MV-4-11 (cell line): ENCODE measurements at regions not wholly inside any gene's neighbourhood (a gene's known extent, or its start where the extent isn't known, plus 50 kb on each side); places are given as distances from the start of the nearest gene placed in this dataset.
A peak's percentile ranks its signal among the peaks of the same experiment; 100 is the strongest.

Experiments
- DNase-seq: peaks from one replicate; lab custom pipeline; 2025; lab: John Stamatoyannopoulos, UW

- no peak for DNase-seq
Observed at GRCh38 chr1:234675006-234675405, 65.0 kb upstream of the IRF2BP2 start.

DNA sequence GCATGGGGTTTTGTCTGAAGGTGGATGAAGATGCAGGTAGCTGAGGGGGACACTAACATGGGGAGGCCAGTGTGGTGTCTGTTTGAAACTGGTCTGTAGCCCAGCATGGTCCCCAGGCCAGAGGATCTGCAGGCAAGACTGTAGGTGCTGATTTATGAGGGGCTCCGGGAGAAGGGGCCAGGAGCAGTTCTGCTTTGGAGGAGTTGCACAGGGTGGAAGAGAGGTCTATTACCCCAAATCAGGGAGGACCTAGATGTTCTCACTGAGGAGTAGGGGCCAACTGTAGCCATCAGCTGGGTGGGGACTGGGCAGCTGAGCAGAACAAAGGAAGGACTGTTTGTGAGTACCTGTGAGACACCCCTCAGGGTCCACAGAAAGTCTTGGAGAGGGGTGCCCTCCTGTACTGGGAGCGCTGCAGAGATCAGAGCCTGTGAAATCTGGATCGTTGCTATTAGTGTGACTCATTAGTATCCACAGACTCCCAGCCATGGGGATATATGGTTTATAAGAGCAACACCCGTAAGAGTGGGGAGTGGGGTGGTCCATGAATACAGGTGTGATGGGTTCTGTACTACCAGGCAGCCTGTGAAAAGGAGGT lies 64.3 kb upstream of the IRF2BP2 start:
- DNase-seq: no peak

DNA sequence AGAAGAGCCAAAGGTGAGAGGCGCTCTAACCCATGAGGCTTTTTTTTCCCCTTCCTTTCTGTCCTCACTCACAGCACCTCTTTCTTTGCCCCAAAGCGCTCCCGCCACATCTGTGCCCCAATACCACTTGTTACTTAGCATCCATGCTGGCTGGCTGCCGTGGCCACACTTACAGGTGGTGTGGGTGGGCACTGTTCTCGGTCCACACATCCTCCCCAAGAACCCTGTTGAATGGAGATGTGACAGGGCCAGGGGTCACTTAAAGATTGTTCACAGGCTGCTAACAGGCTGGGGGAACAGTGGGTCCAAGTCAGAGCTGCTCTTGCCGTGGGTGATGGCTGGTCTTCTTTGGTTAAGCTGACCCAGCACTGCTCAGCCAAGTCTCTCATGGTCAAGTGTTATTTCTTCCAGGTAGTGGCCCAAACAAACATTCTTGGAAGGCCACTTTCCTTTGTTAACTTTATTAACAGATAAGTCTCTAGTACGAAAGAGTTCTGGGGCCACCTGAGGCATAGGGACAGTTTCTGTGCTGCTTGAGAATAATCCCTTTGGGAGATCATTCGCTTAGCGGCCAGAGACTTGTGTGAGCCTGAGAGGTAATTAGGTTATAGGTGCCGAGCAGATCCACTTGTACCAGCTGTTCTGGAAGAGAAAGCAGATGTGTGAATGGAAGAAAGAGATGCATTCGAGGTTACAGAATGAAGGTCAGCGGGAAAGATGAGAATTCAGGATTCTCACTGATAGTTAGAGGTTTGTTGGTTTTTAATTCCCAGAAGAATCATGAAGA lies 62.6 kb upstream of the IRF2BP2 start:
- DNase-seq: no peak

DNA sequence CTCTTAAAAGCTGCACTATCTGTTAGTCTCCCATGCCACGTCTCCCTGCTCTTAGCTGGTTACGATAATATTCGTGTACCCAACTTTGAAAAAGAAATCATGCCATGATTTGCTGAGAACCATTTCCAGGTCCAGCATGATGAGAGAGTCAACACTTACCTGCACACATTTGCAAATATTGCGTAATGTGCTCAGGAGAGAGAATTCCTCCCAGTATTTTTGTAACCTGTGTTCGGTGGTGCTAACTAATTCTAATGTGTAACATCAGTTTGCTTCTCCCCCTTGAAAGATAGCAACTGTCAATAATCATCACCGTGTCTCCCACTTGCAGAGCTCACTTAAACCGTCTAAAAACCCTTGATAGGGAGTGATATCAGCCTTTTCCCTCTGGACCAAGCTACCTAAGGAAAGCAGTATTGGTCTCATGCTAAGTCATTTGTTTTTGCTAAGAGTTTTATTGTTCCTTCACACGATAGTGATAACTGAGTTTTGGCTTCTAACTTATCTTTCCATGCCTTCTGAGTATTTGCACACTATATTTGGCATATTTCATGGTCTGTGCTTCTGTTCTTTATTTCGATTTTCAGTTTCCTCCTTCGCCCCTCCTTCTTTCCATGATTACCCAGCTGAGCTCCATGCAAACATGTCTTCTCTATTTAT lies 61.1 kb upstream of the IRF2BP2 start:
- DNase-seq: no peak

GRCh38 chr1:234669499-234669898 lies 59.5 kb upstream of the IRF2BP2 start:
- no peak for DNase-seq

GRCh38 chr1:234668577-234668955 lies 58.6 kb upstream of the IRF2BP2 start:
- no peak for DNase-seq

DNA sequence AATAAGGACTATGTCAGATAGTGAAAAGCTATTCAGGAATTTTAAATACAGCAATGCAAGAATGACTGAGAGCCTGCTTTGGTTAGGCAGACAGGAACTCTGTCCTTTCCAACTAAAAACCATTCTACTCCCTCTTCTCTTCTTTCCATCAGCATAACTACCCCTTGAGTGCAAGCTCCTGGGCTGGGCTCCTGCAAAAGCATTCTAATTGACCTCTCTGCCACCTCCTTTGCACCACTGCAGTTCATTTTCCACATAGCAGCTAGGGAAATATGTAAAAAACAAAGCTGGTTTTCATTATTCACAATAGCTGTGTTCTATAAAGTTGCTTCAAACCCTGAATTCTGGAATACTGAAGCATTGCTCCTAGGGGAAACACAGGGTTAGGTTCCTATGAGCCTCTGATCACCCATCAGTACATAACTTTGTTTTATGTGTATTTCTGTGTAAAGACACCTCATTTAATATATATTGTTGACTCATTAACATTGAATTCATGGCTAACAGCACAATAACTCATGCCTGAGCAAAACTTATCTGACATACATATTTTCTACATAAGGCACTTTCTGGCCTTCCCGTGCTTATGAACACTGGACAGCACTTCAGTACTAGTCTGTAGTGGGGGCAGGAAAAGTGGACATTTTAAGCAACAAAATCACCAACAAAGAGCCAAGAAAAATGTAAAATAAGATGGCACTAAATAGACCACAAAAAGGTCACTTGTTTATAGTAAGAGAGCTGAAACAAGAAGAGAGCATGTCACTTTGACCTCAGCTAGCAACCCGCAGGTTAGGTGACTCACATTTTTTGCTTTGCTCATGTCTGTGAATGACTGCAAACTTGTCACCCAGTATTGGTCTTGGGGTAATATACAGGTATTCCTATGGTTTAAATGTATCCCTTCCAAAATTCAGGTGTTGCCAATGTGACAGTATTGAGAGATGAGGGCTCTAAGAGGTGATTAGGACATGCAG lies 57.9 kb upstream of the IRF2BP2 start:
- DNase-seq: no peak

DNA sequence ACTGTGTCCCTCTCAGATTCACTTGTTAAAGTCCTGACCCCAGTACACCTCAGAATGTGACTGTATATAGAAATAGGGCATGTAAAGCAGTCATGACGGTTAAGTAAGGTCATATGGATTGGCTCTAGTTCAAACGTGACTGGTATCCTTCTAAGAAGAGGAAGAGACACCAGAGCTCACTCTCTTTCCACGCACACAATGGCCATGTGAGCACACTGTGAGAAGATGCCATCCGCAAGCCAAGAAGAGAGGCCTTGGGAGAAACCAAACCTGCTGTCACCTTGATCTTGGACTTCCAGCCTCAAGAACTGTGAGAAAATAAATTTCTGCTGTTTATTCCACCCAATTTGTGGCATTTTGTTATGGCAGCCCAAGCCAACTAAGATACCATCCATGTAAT lies 56.8 kb upstream of the IRF2BP2 start:
- peak; percentile 44 for DNase-seq

DNA sequence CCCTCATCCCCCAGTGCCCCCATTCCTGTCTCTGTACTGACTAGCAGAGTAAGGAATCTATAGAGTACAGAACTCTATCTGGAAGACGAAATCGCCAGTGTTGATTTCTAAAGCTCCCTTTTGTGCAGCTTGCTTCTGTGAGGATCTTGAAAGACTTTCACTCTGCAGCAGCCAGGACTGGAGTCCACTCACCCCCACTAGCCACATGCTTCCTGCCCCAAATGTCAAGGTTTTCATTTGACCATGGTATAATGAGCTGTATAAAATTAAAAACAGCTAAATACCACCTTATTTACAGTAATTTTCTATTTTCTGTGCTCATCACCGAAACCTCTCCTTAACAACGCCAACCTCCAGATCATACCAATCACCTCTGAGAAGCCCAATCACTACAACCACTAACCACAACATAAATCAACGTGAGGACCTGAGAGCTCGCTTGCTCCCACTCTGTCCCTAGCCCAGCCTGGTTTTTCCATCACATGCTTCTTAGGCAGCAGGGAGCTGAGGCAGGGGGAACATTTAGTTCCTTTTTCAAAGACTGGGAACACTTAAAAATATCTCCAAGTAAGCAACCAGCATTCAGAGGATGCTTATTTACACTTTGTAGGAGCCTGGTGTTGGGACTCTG lies 56.1 kb upstream of the IRF2BP2 start:
- peak; percentile 39 for DNase-seq

GRCh38 chr1:234662148-234662547 lies 52.2 kb upstream of the IRF2BP2 start:
- no peak for DNase-seq

DNA sequence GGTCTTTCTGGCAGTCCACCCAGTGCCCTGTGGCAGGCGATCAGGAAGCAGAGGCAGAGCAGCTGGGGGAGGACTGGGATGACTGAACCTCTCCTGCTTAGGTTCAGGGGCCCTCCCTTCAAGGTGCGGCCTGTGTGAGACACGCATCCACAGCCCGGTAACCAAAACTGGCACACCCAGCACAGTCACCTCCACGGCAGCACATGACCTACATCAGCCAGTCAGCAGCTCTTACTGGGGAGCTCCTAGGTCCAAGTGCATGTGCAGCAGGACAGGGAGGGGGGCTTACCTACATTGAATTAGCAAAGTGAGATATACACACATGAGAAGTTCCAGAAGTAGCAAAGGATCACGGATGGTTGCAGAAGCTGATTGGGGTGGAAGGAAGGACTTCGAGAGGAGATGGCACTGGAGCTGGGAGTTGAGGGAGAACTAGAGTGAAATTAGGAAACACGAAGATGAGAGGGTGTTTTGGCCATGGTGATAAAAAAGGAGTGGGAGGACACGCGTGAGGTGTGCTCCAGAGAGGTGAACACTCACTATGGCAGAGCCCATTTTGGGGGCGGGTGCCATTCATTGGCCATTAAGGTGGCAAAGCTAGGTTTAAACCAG lies 51.4 kb upstream of the IRF2BP2 start:
- DNase-seq: no peak

GRCh38 chr1:234660536-234661316 lies 50.7 kb upstream of the IRF2BP2 start:
- no peak for DNase-seq
